ENCODE measurements at regions not wholly inside any gene's neighbourhood (a gene's known extent, or its start where the extent isn't known, plus 50 kb on each side); places are given as distances from the start of the nearest gene placed in this dataset.

DNA sequence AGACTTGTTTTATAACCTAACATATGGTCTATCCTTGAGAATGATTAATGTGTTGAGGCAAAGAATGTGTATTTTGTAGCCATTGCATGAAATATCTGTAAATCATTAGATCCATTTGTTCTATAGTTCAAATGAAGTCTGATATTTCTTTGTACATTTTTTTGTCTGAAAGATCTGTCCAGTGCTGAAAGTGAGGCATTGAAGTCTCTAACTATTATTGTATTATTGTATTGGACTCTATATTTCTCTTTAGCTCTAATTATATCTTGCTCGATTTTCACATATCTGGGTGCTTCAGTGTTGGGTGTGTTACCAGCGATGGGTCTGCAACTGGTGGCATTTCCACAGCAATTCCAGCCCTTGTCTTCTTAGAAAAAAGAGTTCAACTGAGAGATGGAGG, 76.0 kb downstream of the PBDC1 start:
- TF ChIP-seq, protein P1, sequence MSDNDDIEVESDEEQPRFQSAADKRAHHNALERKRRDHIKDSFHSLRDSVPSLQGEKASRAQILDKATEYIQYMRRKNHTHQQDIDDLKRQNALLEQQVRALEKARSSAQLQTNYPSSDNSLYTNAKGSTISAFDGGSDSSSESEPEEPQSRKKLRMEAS (IDR thresholded peaks at IDR 0.05; ENCODE audit: low read depth) = no peak
- TF ChIP-seq, protein P2, sequence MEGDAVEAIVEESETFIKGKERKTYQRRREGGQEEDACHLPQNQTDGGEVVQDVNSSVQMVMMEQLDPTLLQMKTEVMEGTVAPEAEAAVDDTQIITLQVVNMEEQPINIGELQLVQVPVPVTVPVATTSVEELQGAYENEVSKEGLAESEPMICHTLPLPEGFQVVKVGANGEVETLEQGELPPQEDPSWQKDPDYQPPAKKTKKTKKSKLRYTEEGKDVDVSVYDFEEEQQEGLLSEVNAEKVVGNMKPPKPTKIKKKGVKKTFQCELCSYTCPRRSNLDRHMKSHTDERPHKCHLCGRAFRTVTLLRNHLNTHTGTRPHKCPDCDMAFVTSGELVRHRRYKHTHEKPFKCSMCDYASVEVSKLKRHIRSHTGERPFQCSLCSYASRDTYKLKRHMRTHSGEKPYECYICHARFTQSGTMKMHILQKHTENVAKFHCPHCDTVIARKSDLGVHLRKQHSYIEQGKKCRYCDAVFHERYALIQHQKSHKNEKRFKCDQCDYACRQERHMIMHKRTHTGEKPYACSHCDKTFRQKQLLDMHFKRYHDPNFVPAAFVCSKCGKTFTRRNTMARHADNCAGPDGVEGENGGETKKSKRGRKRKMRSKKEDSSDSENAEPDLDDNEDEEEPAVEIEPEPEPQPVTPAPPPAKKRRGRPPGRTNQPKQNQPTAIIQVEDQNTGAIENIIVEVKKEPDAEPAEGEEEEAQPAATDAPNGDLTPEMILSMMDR (IDR thresholded peaks at IDR 0.05) = no peak

All from SK-N-SH (cell line).